DMS53 treated with DMSO at 0.1 percent for 48 hours (cell line): ENCODE measurements at regions not wholly inside any gene's neighbourhood (a gene's known extent, or its start where the extent isn't known, plus 50 kb on each side); places are given as distances from the start of the nearest gene placed in this dataset.
"Not testable (repeated sequence)": the region's sequence is repeated elsewhere in the genome, so short reads cannot be mapped to it uniquely, and the experiment has no call there.

Experiments used
- DNase-seq: peaks from one replicate; lab custom pipeline; 2025; ENCODE audit not compliant: unreplicated experiment; lab: John Stamatoyannopoulos, UW

- no peak for DNase-seq
Observed at GRCh38 chr3:73228000-73228399, 166.5 kb downstream of the EBLN2 start.

DNA sequence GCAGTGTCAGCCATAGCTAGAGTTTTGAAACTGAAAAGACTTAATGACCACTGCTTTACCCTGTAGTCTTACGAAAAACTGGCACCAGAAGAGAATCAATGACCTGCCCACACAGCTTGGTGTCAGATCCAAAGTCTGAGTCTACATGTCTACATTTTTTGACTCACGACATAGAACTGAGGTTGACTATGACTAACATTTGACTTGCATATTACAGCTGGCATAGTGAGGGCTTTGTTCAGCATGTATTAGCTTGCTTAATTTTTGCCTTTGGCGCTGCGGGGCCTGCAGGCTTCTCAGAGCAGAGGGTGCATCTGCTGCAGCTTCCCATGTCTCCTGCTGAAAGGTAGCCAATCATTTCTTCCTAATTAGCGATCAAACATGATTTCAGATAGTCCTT is 167.0 kb downstream of the EBLN2 start:
- DNase-seq = no peak

DNA sequence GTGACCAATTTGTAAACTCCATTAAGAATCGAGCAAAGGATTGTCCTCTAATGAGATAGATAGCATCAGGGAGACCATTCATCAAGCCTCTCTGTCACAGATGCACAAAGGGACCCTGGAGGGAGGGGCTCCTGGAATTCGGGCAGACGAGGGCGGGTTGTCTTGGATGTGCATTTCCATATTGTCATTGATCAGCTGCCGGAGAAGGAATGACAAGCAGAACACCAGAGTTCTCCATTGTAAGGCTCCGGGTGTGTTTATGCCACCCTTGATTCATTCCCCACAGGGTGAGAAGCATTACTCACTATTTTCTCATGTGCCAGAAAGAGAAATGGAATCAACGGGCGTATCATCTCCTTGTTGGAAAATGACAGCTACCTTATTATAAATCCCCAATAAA is 167.5 kb downstream of the EBLN2 start:
- no peak for DNase-seq

DNA sequence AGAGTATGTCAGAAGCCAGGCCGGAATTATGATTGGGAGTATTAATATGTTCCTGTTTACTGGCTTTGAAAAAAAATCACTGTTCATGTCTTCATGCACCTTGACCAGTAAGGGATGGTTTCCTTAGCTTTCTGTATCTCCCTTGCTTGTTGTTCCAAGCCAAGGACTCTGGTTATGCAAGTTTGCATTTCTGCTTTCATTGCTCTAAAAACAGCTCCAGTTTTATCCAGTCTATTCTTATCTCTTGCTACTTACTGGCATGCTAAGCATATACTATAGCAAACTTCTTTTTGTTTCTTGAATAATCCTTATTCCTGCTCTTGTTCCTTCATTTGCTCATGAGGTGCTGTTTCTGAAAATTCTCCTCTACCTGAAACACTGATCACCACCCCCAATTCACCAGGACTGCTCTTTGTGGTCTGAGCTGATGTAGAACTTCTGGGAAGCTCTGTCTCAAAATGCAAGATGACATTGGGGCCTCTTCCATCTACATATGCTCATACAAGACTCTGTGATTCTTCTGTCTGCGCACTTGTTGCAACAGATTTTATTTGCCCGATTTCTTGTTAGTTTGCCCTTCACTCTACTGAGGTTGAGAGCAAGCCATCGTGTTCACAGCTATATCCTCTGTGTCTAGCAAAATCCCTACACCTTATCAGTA is 173.0 kb downstream of the EBLN2 start:
- no peak for DNase-seq

DNA sequence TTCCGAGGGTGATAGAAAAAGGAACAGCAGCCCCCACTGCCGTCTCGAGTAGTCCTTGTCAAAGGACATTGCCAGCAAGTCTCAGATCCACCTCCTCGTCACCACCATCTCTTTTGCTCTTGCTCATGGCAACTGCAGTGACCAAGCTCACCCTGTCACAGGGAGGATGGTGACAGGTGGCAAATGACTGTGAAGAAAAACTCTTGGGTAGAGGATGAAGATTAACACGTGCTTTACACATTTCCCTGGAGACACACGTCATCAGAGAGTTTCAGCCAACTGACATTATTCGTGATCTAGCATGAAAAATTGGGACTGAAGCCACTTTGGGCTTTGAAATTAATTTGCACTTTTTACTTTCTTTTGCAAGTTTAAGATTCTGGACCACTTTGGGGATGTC is 174.3 kb downstream of the EBLN2 start:
- DNase-seq = no peak

- no peak for DNase-seq
Observed at GRCh38 chr3:73236867-73237266, 175.4 kb downstream of the EBLN2 start.

GRCh38 chr3:73243740-73244139 is 182.3 kb downstream of the EBLN2 start:
- DNase-seq = no peak

- DNase-seq = no peak
Observed at GRCh38 chr3:73245459-73245858, 184.0 kb downstream of the EBLN2 start.

DNA sequence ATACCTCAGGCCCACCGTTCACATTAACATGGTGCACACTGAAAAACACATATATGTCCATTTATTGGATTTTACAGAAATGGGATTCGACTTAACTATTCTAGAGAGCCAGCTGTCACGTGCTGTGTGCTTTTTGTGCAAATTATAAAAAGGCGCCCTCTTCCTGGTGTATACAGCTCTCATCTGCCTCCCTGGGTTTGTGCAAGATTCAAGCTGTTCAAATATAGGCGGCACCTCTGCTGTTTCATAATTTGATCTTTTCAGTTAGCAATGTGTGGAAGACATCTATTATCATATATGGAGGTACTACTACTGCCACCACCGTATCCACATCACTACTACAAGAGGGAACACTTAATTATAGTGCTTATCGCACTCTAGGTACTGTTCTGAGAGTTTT is 187.6 kb downstream of the EBLN2 start:
- no peak for DNase-seq

GRCh38 chr3:73254062-73254461 is 192.6 kb downstream of the EBLN2 start:
- DNase-seq = no peak

DNA sequence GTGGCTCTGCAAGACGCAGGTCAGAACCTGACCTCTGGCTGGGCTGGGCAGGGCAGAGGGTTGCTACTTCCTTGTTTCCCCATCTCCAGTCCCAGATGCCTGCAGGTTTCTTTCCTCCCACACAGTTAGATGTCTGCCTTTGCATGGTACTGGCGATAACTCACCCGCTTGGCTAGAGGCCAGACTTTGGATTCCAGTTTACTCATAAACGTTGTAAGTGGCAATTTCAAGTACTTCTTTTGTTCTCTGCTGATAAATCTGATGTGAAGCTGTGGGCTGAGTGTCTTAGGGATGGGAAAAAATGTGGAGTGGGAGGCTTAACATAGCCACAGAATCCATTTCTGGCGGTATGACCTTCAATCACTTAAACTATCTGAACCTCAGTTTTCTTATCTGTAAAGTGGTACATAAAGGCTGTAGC is 194.2 kb downstream of the EBLN2 start:
- peak; percentile 69 for DNase-seq

GRCh38 chr3:73257186-73257585 is 195.7 kb downstream of the EBLN2 start:
- DNase-seq = no peak

GRCh38 chr3:73258057-73258456 is 196.6 kb downstream of the EBLN2 start:
- no peak for DNase-seq

- DNase-seq = no peak
Observed at GRCh38 chr3:73259291-73259690, 197.8 kb downstream of the EBLN2 start.

GRCh38 chr3:73259856-73260255 is 198.4 kb downstream of the EBLN2 start:
- DNase-seq = no peak

DNA sequence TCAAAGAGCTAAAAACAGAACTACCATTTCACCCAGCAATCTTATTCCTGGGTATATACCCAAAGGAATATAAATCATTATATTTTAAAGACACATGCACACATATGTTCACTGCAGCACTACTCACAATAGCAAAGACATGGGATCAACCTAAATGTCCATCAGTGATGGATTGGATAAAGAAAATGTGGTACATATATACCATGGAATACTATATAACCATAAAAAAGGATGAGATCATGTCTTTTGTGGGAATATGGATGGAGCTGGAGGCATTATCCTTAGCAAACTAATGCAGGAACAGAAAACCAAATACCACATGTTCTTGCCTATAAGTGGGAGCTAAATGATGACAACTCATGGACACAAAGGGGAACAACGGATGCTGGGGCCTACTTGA is 205.1 kb downstream of the EBLN2 start:
- not testable (repeated sequence) for DNase-seq

DNA sequence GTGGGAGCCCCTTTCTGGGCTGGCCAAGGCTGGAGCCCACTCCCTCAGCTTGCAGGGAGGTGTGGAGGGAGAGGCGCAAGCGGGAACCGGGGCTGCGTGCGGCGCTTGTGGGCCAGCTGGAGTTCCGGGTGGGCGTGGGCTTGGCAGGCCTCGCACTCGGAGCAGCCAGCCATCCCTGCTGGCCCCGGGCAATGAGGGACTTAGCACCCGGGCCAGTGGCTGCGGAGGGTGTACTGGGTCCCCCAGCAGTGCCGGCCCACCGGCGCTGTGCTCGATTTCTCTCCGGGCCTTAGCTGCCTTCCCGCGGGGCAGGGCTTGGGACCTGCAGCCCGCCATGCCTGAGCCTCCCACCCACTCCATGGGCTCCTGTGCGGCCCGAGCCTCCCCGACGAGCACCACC is 207.7 kb downstream of the EBLN2 start:
- not testable (repeated sequence) for DNase-seq

- no peak for DNase-seq
Observed at GRCh38 chr3:73270839-73271483, 209.5 kb downstream of the EBLN2 start.

DNA sequence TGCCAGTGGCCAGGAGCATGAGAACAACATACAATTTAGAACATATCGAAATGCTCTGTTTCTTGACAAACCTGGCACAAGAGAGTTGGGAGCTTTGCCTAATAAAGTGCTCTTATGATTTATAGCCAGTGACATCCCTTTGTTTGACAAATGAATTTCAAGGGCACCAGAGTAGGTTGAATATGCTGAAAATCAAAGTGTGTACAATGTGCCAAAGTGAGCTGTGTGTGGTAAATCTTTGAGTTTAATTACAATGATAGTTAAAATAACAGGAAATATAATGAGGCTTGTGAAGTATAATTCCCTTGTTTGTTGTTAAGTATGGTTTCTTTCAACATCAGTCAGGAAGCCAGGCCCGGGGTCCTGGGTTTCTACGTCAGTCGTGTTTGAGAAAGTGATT is 211.9 kb downstream of the EBLN2 start:
- no peak for DNase-seq

- no peak for DNase-seq
Observed at GRCh38 chr3:73280746-73281145, 219.3 kb downstream of the EBLN2 start.

GRCh38 chr3:73284472-73284871 is 223.0 kb downstream of the EBLN2 start:
- DNase-seq = no peak

DNA sequence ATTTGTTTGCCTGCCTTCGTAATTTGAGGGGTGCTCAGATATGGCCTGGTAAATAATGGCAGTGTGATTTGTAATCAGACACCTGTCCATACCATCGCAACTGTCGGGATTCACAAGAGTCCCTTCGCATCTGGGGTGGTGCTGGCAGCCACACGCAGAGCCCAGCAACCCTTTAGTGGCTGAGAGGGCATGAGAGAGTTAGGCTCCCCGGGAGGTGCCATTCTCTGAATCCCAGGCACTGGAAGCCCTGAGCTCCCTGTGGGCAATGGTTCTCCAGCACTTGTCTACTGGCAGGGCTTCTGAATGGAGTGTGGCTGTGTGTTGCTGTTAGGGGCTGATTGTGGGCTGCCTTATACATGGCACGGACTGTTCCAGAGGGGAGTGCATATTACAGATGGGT is 230.1 kb downstream of the EBLN2 start:
- DNase-seq = no peak

- no peak for DNase-seq
Observed at GRCh38 chr3:73292220-73292619, 230.8 kb downstream of the EBLN2 start.
